Activated naive CD4-positive, alpha-beta T cell treated with anti-CD3 and anti-CD28 coated beads, Interleukin-2, amount 50 U/mL, for 72 hours (primary cell): ENCODE measurements at regions not wholly inside any gene's neighbourhood (a gene's known extent, or its start where the extent isn't known, plus 50 kb on each side); places are given as distances from the start of the nearest gene placed in this dataset.

ENCODE experiments used
- ATAC-seq, 2 donors: fragments of 150-1000 bp; cut with Tn5 transposase; 2 replicates each; pipeline ENCODE4 v1.10.0; 2021; ENCODE audit warnings: mild to moderate bottlenecking in 2 of 2, moderate library complexity in 2 of 2
- DNase-seq, 2 donors: peaks; one replicate each; pipeline ENCODE4 v3.0.0; 2021 to 2022; ENCODE audit warnings: low spot score in 2 of 2
- H3K27ac Mint-ChIP-seq, 2 donors: one replicate each; pipeline ENCODE4 v1.8.0; 2022; ENCODE audit warnings: mild to moderate bottlenecking in 2 of 2, mixed read lengths in 2 of 2
- H3K36me3 Mint-ChIP-seq, 2 donors: one replicate each; pipeline ENCODE4 v1.8.0; 2022; ENCODE audit warnings: mixed read lengths in 2 of 2
- H3K9me3 Mint-ChIP-seq, 2 donors: one replicate each; pipeline ENCODE4 v1.8.0; 2022; ENCODE audit warnings: mixed read lengths in 2 of 2

DNA sequence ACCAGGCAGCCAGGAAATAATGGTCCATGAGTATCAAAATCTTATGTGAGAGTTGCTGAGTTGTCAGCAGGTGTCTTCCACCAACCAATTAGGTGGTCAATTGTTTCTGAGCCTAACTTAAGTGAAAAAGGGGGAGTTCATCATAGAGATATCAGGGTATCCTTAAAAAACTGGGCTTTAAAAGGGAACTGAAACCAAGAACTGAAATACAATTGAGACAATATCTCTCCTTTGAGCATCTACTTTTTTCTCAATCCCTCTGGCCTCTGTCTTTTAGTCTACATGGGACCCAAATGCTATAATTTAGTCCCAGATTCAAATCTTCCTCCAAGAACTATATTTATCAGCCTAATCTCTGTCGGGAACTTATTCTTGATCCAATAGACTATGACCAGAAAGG is 201.0 kb downstream of the BTG1 start:
- no peak overlapping the region for H3K27ac Mint-ChIP-seq
- no peak for ATAC-seq
- peaks cover 7 to 36% of the 10 kb centered on the region in 2 donors for H3K9me3 Mint-ChIP-seq
- H3K36me3 Mint-ChIP-seq = peaks cover 4 to 7% of the 10 kb centered on the region in 2 donors
- DNase-seq = no peak

DNA sequence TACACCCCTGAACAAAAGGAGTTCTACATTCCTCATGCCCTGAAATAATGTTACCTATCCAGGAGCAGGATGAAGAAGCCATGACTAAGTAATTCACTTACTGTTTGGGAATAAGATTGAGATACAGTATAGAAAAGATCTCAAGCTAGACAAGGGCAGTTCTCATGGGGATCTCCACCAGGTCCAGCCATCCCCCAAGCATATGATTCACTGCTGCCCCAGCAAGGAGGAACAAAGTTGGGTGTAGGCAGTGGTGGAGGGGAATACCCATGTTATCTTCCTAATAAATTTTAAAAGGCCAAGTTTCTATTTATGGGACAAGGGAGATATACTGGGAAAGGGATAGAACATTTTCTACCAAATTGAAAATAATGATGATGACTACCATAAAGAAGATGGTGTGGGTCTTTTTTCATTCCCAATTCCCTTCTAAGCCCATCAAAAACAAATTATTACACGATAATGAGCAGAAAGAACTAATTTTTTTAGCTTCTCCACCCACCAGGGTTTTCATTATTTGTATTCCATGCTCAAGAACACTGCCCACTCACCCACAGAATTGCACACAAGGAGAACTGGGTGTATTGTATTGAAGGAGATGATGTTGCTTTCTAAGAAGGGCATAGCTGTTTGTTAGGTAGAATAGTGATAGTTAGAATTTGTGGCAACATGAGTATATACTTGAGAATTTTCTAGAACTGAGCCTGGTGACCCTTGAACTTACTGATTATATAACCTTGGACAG is 204.6 kb downstream of the BTG1 start:
- H3K36me3 Mint-ChIP-seq = peaks cover 4 to 6% of the 10 kb centered on the region in 2 donors
- ATAC-seq (no peak), DNase-seq (no peak)
- H3K27ac Mint-ChIP-seq = no peak overlapping the region
- peaks cover 7 to 39% of the 10 kb centered on the region in 2 donors for H3K9me3 Mint-ChIP-seq

DNA sequence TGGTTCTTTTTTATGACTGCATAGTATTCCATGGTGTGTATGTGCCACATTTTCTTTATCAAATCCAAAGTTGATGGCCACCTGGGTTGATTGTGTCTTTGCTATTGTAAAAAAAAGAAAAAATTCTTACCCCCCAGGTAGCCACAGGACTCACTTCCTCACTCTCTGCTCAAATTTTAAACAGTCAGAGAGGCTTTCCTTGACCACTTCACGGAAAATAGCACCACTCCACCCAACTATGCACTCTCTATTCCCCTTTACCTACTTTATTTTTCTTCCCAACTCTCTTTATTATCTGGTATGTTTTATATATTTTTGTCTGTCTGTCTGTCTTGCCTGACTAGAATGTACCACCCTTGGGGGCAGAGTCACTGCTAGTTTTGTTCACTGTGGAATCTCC is 205.3 kb downstream of the BTG1 start:
- Mint-ChIP-seq H3K27ac (no peak overlapping the region), H3K36me3 (peaks cover 0 to 4% of the 10 kb centered on the region in 2 donors), H3K9me3 (peaks cover 7 to 33% of the 10 kb centered on the region in 2 donors)
- DNase-seq = no peak
- no peak for ATAC-seq

DNA sequence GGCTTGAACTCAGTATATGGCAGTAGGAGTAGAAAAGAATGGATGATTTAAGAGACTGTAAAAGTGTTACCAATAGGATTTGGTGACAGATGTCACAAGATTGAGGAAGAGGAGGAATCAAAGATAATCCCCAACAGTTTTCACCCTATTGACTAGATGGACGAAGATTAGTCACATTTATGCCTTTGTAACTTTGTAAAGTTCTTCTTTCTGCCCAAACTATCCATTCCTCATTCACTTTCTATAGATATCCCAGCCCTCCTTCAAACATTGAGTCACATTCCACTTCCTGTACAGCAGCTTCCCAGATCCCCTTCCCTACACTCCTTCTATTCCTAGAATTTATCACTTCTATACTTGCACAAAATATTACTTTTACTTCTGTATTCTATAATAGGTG is 207.9 kb downstream of the BTG1 start:
- ATAC-seq (no peak), DNase-seq (no peak)
- H3K27ac Mint-ChIP-seq = no peak overlapping the region
- no peaks in the 10 kb centered on the region for H3K36me3 Mint-ChIP-seq
- H3K9me3 Mint-ChIP-seq = peaks cover 3 to 21% of the 10 kb centered on the region in 2 donors

DNA sequence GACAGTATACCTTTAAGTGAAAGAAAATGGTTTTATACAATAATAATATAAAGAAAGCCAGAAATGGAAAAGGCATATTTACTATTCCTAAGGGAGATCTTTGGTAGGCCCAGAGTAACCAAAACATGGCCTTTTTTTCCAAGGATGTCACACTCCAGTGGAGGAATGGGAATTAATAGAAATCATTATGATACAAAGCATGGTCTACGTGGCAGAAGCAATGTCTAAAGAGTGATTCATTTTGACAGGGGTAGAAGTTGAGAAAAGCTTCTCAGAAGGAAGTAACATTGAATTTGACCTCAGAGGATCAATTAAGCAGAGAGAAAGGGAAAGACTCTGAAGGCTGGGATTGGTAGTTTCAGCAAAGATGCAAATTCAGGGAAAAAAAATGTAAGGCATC is 208.6 kb downstream of the BTG1 start:
- DNase-seq (no peak), ATAC-seq (no peak)
- no peaks in the 10 kb centered on the region for H3K36me3 Mint-ChIP-seq
- H3K9me3 Mint-ChIP-seq = peaks cover 3 to 18% of the 10 kb centered on the region in 2 donors
- no peak overlapping the region for H3K27ac Mint-ChIP-seq

DNA sequence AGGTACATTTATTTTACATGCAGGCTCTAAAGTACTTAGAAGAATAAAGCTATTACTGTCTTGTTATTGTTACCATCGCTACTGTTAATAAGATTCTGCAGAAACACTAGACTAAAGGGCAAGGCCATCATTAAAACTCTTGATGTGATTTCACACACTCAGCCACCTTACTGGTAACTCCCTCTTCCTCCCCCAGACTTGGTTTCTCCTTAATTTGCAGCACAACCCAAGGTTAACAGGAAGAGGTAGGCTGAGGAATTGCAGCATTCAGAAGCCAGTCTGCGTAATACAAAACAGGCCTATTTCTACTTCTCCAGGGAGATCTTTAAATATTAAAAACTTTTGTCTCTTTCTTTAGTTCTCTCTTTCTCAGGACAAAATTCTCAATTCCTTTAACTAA is 210.3 kb downstream of the BTG1 start:
- no peak overlapping the region for H3K27ac Mint-ChIP-seq

DNA sequence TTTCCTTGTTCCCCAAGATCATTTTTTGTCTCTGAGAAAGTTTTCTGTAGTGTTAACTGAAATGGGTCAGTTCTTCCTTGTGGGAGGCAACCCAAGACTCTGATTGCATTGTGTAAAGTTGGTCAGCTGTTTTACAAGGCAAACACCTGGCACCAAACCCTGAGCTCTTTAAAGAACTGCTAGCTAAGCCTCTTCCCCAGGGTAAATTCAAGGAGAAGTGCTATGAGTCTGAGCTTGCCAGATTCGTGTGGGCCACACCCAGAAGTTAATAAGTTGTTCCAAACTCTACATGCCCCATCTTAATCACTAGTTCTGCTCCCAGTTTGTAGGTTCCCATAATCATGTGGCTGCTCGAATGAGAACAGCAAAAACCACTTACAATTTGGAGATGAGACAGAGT is 214.5 kb downstream of the BTG1 start:
- Mint-ChIP-seq H3K9me3 (peaks cover 0 to 4% of the 10 kb centered on the region in 2 donors), H3K27ac (no peak overlapping the region), H3K36me3 (peaks cover 0 to 6% of the 10 kb centered on the region in 2 donors)
- DNase-seq = no peak
- no peak for ATAC-seq

More for the DNA sequence above, 210.3 kb downstream of the BTG1 start:
- H3K36me3 Mint-ChIP-seq = no peaks in the 10 kb centered on the region
- H3K9me3 Mint-ChIP-seq = peaks cover 3 to 14% of the 10 kb centered on the region in 2 donors
- DNase-seq (no peak), ATAC-seq (no peak)

DNA sequence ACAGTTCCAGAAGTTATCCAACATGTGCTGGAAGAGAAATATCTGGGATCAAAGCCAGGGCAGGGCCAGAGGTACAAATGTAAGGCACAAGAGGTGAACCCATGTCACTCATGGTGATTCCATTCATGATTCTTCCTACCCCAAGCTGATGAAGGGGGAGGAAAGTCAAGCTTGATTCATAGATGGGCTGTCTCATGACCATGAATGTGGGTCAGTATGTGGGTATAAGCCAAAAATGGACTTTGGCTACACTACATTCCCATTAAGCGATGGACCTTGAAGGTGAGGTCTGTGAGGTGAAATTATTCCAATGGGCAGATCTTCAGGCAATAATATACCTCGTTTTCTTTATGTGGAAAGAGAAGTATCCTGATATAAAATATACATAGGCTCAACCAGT is 217.1 kb downstream of the BTG1 start:
- H3K9me3 Mint-ChIP-seq = peaks cover 4 to 5% of the 10 kb centered on the region in 2 donors
- no peak overlapping the region for H3K27ac Mint-ChIP-seq
- DNase-seq (no peak), ATAC-seq (no peak)
- peaks cover 6% of the 10 kb centered on the region in 2 donors for H3K36me3 Mint-ChIP-seq

DNA sequence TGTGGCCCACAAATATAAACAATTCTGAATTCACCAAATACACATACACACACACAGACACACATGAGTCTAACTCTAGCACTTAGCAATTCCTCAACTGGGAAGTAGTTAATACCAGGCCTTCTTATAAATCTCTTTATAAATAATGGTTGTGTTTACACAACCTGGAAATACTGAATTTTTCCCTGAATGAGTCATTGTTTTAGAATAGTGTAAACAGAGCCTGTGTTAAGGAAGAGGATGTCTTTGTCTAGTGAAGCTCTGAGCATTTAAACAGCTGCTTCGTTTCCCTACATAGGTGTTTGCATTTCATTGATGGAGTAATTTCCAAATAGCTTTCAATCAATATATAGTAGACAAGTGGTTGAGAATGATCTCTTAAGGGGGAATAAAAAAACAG is 218.8 kb downstream of the BTG1 start:
- DNase-seq = no peak
- Mint-ChIP-seq H3K36me3 (peaks cover 6 to 12% of the 10 kb centered on the region in 2 donors), H3K27ac (no peak overlapping the region), H3K9me3 (peaks cover 4 to 11% of the 10 kb centered on the region in 2 donors)
- ATAC-seq = no peak

DNA sequence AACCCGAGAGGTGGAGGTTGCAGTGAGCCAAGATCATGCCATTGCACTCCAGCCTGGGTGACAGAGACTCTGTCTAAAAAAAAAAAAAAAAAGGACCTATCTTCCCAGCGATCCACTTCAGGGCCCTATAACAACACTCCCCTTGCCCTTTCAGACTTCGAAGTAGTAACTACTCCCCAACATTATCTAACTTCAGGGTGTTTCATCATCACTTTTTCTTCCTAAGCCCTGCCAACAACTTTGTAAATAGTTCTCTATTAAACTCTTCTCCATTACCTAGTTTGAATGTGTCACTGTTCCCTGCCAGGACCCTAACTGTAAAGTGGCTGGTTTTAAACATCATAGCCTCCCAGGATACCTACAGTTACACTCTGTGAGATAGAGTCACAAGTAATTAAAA is 220.8 kb downstream of the BTG1 start:
- H3K27ac Mint-ChIP-seq = no peak overlapping the region
- peaks cover 6 to 12% of the 10 kb centered on the region in 2 donors for H3K36me3 Mint-ChIP-seq
- no peak for DNase-seq
- no peak for ATAC-seq
- H3K9me3 Mint-ChIP-seq = peaks cover 4 to 11% of the 10 kb centered on the region in 2 donors

DNA sequence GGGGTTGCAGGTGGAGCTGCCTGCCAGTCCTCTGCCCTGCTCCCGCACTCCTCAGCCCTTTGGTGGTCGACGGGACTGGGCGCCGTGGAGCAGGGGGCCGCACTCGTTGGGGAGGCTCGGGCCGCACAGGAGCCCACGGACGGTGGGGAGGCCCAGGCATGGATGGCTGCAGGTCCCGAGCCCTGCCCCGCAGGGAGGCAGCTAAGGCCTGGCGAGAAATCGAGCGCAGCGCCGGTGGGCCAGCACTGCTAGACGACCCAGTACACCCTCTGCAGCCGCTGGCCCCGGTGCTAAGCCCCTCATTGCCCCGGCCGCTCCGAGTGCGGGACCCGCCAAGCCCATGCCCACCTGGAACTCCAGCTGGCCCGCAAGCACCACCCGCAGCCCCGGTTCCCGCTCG is 221.8 kb downstream of the BTG1 start:
- H3K27ac Mint-ChIP-seq = no peak overlapping the region
- DNase-seq (no peak), ATAC-seq (no peak)
- H3K36me3 Mint-ChIP-seq = peaks cover 6 to 12% of the 10 kb centered on the region in 2 donors
- H3K9me3 Mint-ChIP-seq = peaks cover 4 to 11% of the 10 kb centered on the region in 2 donors

DNA sequence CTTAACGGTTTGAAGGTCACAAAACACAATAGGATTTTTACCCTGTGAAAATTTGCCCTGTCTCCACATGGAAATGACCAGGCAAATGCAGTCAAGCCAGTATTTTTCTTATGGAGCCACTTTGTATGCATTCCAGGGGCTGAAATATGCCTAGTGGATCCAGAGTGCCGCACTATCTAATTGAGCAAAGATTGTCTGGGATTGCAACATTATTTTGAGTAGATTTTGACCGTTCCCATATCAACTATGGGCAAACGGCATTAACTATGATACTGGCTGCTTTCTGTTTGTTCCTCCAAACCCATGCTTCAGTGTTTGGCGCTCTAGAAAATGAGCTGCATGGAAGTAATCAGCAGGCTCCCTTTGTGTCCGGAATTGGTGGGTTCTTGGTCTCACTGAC is 223.0 kb downstream of the BTG1 start:
- ATAC-seq (no peak), DNase-seq (no peak)
- peaks cover 0 to 11% of the 10 kb centered on the region in 2 donors for H3K9me3 Mint-ChIP-seq
- H3K36me3 Mint-ChIP-seq = peaks cover 0 to 12% of the 10 kb centered on the region in 2 donors
- H3K27ac Mint-ChIP-seq = no peak overlapping the region

DNA sequence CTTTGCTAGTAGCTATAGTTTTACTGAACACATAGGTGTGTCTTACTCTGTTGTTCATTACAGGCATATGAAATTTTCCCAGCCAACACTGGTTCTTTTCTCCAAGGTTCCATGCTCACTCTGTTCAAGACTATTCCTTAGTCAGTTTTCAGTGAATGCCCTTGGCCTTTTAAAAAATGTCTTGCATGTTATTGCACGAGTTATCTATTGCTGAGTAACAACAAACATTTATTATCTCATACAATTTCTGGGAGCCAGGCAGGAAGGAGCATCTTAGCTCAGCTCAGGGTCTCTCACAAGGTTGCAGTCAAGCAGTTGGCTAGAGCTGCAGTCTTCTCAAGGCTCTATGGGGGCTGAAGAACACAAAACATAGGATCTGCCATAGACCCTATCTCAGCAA is 223.5 kb downstream of the BTG1 start:
- Mint-ChIP-seq H3K36me3 (peaks cover 0 to 12% of the 10 kb centered on the region in 2 donors), H3K9me3 (peaks cover 0 to 11% of the 10 kb centered on the region in 2 donors), H3K27ac (no peak overlapping the region)
- no peak for DNase-seq
- ATAC-seq = no peak

DNA sequence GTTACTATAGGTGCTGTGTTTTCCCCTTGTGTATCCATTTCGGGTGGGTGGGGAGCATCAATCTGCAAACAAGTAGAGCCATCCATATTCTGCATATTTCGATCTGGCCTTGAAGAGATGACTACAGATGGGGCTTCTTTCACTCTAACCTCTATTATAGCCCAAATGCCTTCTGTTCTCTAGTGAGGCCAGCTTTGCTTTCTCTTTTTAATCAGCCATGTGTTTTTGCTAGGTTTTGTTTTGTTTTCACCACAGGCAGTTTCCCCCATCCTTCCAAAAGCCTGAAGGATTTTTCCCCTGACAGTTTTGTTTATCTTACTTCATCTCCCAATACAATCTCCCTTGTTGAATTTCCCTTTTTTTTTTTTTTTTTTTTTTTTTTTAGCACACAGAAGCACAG is 224.1 kb downstream of the BTG1 start:
- Mint-ChIP-seq H3K27ac (no peak overlapping the region), H3K36me3 (peaks cover 0 to 12% of the 10 kb centered on the region in 2 donors), H3K9me3 (peaks cover 0 to 11% of the 10 kb centered on the region in 2 donors)
- ATAC-seq (no peak), DNase-seq (no peak)

DNA sequence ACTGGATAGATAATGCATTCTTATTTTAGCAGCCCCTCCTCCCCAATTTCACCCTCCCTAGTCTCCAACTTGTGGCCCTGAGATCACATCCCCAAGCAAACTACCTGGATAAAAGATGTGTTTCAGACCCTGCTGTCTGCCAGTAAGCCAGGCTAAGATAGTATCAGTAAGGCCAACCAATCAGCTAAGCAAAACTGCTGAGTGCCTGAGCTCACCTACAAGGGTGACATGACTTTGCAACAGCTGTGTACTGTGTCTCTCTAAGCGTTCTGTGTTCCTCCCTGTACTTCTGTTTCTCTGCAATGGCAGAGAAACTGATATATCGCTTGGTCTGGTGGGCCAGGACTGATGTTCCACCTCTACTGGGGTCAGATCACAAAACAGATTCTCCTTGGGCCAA is 224.9 kb downstream of the BTG1 start:
- Mint-ChIP-seq H3K27ac (no peak overlapping the region), H3K9me3 (peaks cover 0 to 11% of the 10 kb centered on the region in 2 donors), H3K36me3 (peaks cover 0 to 12% of the 10 kb centered on the region in 2 donors)
- no peak for ATAC-seq
- DNase-seq = no peak

DNA sequence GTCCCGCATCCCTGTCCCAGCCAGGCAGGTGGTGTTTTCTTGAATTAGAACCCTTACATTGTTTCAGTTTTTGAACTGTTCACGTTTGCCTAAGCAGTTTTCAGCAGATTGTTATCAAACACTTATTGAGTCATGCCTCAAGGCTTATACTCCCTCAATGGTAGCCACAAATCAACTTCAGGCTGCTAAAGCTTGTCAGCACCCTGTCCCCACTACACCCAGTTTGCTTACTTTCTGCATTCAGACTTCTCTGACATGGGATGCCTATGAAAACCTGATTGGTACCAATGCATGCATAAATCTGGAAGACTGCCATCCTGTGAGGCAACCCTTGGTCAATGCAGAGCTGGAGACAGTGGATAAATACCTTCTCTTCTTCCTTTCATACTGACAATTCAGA is 225.4 kb downstream of the BTG1 start:
- Mint-ChIP-seq H3K27ac (no peak overlapping the region), H3K9me3 (peaks cover 0 to 11% of the 10 kb centered on the region in 2 donors), H3K36me3 (peaks cover 0 to 12% of the 10 kb centered on the region in 2 donors)
- ATAC-seq (no peak), DNase-seq (no peak)

DNA sequence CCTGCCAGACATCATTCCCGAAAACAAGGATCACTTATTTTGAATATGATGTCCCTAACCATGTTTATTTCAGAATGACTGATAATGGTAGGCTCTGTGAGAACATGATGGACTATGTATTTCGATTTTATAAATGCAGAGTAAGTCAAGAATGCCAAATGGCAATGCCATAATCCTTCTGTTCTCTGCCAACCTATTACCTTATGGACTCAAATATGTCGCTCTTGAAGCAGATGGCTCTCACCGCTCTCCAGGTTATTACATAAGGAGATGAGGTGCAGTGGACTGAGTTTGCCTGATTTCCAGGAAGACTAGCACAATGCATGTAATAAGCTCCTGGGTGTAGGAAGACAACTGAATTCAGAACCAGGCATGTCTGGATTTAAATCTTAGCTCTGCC is 227.2 kb downstream of the BTG1 start:
- DNase-seq (no peak), ATAC-seq (no peak)
- Mint-ChIP-seq H3K9me3 (peaks cover 0 to 6% of the 10 kb centered on the region in 2 donors), H3K36me3 (peaks cover 0 to 6% of the 10 kb centered on the region in 2 donors), H3K27ac (no peak overlapping the region)

DNA sequence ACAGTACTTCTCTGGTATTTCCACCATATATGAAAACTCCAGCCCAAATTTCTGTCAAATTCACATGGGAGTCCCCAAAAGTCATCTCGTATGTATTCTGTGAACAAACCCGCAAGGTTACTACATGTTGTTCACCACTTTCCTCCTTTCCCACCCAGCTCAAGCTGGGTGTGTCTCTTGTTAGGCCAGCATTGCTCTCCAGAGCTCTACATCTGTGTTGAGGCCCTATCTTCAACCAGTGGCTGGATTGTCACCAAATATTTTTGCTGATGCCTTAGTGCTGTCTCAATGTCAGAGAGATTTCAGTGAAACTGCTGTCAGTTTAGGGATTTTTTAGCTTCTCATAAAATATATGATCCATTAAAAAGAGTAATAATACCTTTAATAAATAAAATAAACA is 230.9 kb downstream of the BTG1 start:
- DNase-seq (no peak), ATAC-seq (no peak)
- H3K36me3 Mint-ChIP-seq = no peaks in the 10 kb centered on the region
- H3K9me3 Mint-ChIP-seq = peaks cover 6 to 8% of the 10 kb centered on the region in 2 donors
- H3K27ac Mint-ChIP-seq = no peak overlapping the region
